Peyer's patch (tissue), 4 donors: ENCODE measurements at regions not wholly inside any gene's neighbourhood (a gene's known extent, or its start where the extent isn't known, plus 50 kb on each side); places are given as distances from the start of the nearest gene placed in this dataset.

Experiments used
- POLR2A ChIP-seq, 2 donors: fragments of 450-650 bp; IDR thresholded peaks; one replicate each; pipeline ENCODE4 v1.5.1; 2017; ENCODE audit warnings: antibody characterized with exemption in 2 of 2, mild to moderate bottlenecking in 2 of 2, moderate library complexity in 2 of 2
- TF ChIP-seq, protein P1 (sequence below), 6 experiments: fragments of 450-650 bp in 4 of 6; fragments of 200-600 bp in 2 of 6; sonication (generic) in 1 of 6; IDR thresholded peaks; one replicate each; pipeline ENCODE4 v1.5.1; 2017 to 2019; ENCODE audit warnings: antibody characterized with exemption in 6 of 6, mild to moderate bottlenecking in 3 of 6, moderate library complexity in 1 of 6

- TF ChIP-seq, protein P1, sequence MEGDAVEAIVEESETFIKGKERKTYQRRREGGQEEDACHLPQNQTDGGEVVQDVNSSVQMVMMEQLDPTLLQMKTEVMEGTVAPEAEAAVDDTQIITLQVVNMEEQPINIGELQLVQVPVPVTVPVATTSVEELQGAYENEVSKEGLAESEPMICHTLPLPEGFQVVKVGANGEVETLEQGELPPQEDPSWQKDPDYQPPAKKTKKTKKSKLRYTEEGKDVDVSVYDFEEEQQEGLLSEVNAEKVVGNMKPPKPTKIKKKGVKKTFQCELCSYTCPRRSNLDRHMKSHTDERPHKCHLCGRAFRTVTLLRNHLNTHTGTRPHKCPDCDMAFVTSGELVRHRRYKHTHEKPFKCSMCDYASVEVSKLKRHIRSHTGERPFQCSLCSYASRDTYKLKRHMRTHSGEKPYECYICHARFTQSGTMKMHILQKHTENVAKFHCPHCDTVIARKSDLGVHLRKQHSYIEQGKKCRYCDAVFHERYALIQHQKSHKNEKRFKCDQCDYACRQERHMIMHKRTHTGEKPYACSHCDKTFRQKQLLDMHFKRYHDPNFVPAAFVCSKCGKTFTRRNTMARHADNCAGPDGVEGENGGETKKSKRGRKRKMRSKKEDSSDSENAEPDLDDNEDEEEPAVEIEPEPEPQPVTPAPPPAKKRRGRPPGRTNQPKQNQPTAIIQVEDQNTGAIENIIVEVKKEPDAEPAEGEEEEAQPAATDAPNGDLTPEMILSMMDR (IDR thresholded peaks at IDR 0.05), result no peak
- no peak for TF ChIP-seq POLR2A (IDR thresholded peaks at IDR 0.05)
Measured at GRCh38 chr19:31910224-31910623, 435.2 kb upstream of the ZNF507 start.
